ENCODE measurements at regions not wholly inside any gene's neighbourhood (a gene's known extent, or its start where the extent isn't known, plus 50 kb on each side); places are given as distances from the start of the nearest gene placed in this dataset.

GRCh38 chr9:17062497-17062896, 72.3 kb upstream of the CNTLN start:
- TF ChIP-seq RAD21 (IDR thresholded peaks at IDR 0.05; ENCODE audit: low read length) (no peak), CTCF (conservative IDR thresholded peaks at IDR 0.05; ENCODE audit: low read depth, low read length) (no peak), POLR2A (IDR thresholded peaks at IDR 0.05; ENCODE audit: low read depth, low read length) (no peak), USF2 (IDR thresholded peaks at IDR 0.05; ENCODE audit: low read depth, low read length) (no peak), BHLHE40 (IDR thresholded peaks at IDR 0.05; ENCODE audit: low read depth, low read length) (no peak), CEBPB (IDR thresholded peaks at IDR 0.05; ENCODE audit: low read depth, low read length) (no peak), RCOR1 (IDR thresholded peaks at IDR 0.05; ENCODE audit: insufficient replicate concordance, low read length) (no peak), NFE2L2 (IDR thresholded peaks at IDR 0.05; ENCODE audit: low read depth, low read length) (no peak), SMC3 (IDR thresholded peaks at IDR 0.05; ENCODE audit: low read depth, low read length) (no peak), MAFK (IDR thresholded peaks at IDR 0.05; ENCODE audit: low read depth, low read length) (no peak)

All from IMR-90 (cell line).